ENCODE measurements at regions not wholly inside any gene's neighbourhood (a gene's known extent, or its start where the extent isn't known, plus 50 kb on each side); places are given as distances from the start of the nearest gene placed in this dataset.
A peak's percentile ranks its signal among the peaks of the same experiment; 100 is the strongest.

- H3K36me3 ChIP-seq = no peaks in the 10 kb centered on the region
- H4K20me1 ChIP-seq (ENCODE audit: low read depth) = no peaks in the 10 kb centered on the region
- no peak overlapping the region for H3K4me3 ChIP-seq
- Mint-ChIP-seq H3K36me3 (peaks cover 3% of the 10 kb centered on the region), H3K27ac (no peak overlapping the region), H3K4me3 (no peak overlapping the region), H3K27me3 (ENCODE audit: insufficient read depth, low read depth) (peaks cover 2% of the 10 kb centered on the region), H3K4me1 (peaks cover 20% of the 10 kb centered on the region), H3K9me3 (peaks cover 22% of the 10 kb centered on the region)
- H3K4me1 ChIP-seq = peaks cover 30% of the 10 kb centered on the region
- no peaks in the 10 kb centered on the region for H3K9me3 ChIP-seq (ENCODE audit: low read depth)
- H3K27me3 ChIP-seq = no peaks in the 10 kb centered on the region
- peaks cover 27% of the 10 kb centered on the region for H3F3A ChIP-seq (ENCODE audit: low read depth)
- no peaks in the 10 kb centered on the region for H3K79me2 ChIP-seq (ENCODE audit: low read depth)
- no peak overlapping the region for H2AFZ ChIP-seq (replicated peaks)
- TF ChIP-seq, protein P1, sequence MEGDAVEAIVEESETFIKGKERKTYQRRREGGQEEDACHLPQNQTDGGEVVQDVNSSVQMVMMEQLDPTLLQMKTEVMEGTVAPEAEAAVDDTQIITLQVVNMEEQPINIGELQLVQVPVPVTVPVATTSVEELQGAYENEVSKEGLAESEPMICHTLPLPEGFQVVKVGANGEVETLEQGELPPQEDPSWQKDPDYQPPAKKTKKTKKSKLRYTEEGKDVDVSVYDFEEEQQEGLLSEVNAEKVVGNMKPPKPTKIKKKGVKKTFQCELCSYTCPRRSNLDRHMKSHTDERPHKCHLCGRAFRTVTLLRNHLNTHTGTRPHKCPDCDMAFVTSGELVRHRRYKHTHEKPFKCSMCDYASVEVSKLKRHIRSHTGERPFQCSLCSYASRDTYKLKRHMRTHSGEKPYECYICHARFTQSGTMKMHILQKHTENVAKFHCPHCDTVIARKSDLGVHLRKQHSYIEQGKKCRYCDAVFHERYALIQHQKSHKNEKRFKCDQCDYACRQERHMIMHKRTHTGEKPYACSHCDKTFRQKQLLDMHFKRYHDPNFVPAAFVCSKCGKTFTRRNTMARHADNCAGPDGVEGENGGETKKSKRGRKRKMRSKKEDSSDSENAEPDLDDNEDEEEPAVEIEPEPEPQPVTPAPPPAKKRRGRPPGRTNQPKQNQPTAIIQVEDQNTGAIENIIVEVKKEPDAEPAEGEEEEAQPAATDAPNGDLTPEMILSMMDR (IDR thresholded peaks at IDR 0.05) = no peak
- TF ChIP-seq EZH2phosphoT487 (IDR thresholded peaks at IDR 0.05) = no peak
- no peak overlapping the region for H3K27ac ChIP-seq
- no peak for DNase-seq (ENCODE audit: low spot score)
- H3K4me2 ChIP-seq = no peak overlapping the region
- no peak overlapping the region for H3K9ac ChIP-seq
These were observed 253.3 kb upstream of the RGS18 start for GRCh38 chr1:191904991-191905390.

- TF ChIP-seq, protein P1 (IDR thresholded peaks at IDR 0.05) = no peak
- no peak for TF ChIP-seq EZH2 (IDR thresholded peaks at IDR 0.05)
- no peak for TF ChIP-seq EZH2phosphoT487 (IDR thresholded peaks at IDR 0.05)
- Histone ChIP-seq H2AFZ (replicated peaks) (peak overlapping the region; percentile 49), H3K4me3 (no peak overlapping the region), H4K20me1 (ENCODE audit: low read depth) (no peaks in the 10 kb centered on the region), H3K9me3 (ENCODE audit: low read depth) (no peaks in the 10 kb centered on the region), H3K4me1 (peaks cover 30% of the 10 kb centered on the region), H3K27me3 (no peaks in the 10 kb centered on the region), H3K4me2 (peak overlapping the region; percentile 62), H3K79me2 (ENCODE audit: low read depth) (no peaks in the 10 kb centered on the region), H3K36me3 (no peaks in the 10 kb centered on the region), H3F3A (ENCODE audit: low read depth) (peaks cover 27% of the 10 kb centered on the region), H3K9ac (no peak overlapping the region), H3K27ac (no peak overlapping the region)
- Mint-ChIP-seq H3K36me3 (peaks cover 3% of the 10 kb centered on the region), H3K4me3 (no peak overlapping the region), H3K27ac (no peak overlapping the region), H3K27me3 (ENCODE audit: insufficient read depth, low read depth) (peaks cover 2% of the 10 kb centered on the region), H3K4me1 (peaks cover 20% of the 10 kb centered on the region), H3K9me3 (peaks cover 26% of the 10 kb centered on the region)
- peak; percentile 16 for DNase-seq (ENCODE audit: low spot score)
These were observed 252.5 kb upstream of the RGS18 start for GRCh38 chr1:191905781-191906180.

GRCh38 chr1:191907121-191907520, 251.1 kb upstream of the RGS18 start:
- Histone ChIP-seq H3K4me2 (peak overlapping the region; percentile 62), H3F3A (ENCODE audit: low read depth) (peaks cover 27% of the 10 kb centered on the region), H2AFZ (replicated peaks) (no peak overlapping the region), H3K27me3 (no peaks in the 10 kb centered on the region), H3K27ac (peak overlapping the region; percentile 78), H3K79me2 (ENCODE audit: low read depth) (no peaks in the 10 kb centered on the region), H3K9me3 (ENCODE audit: low read depth) (no peaks in the 10 kb centered on the region), H3K4me3 (no peak overlapping the region), H3K36me3 (no peaks in the 10 kb centered on the region), H3K4me1 (peaks cover 30% of the 10 kb centered on the region), H3K9ac (no peak overlapping the region), H4K20me1 (ENCODE audit: low read depth) (no peaks in the 10 kb centered on the region)
- Mint-ChIP-seq H3K4me1 (peaks cover 20% of the 10 kb centered on the region), H3K36me3 (peaks cover 3% of the 10 kb centered on the region), H3K4me3 (no peak overlapping the region), H3K9me3 (peaks cover 28% of the 10 kb centered on the region), H3K27ac (peak overlapping the region; percentile 57), H3K27me3 (ENCODE audit: insufficient read depth, low read depth) (peaks cover 2% of the 10 kb centered on the region)
- peak; percentile 81 for DNase-seq (ENCODE audit: low spot score)
- TF ChIP-seq EZH2 (IDR thresholded peaks at IDR 0.05) = no peak
- TF ChIP-seq EZH2phosphoT487 (IDR thresholded peaks at IDR 0.05) = no peak
- TF ChIP-seq, protein P1 (IDR thresholded peaks at IDR 0.05) = no peak
